SU-DHL-6 (cell line): ENCODE measurements at regions not wholly inside any gene's neighbourhood (a gene's known extent, or its start where the extent isn't known, plus 50 kb on each side); places are given as distances from the start of the nearest gene placed in this dataset.

Experiments used
- EZH2phosphoT487 ChIP-seq: fragments of 200-600 bp; sonication (generic), shearing (Covaris generic); conservative IDR thresholded peaks from 2 replicates; pipeline ENCODE4 v1.6.1; 2018; ENCODE audit warnings: mild to moderate bottlenecking, antibody characterized with exemption, low read length, moderate library complexity, mixed read lengths
- TF ChIP-seq, protein P1 (sequence below): fragments of 200-600 bp; sonication (generic); IDR thresholded peaks from one replicate; pipeline ENCODE4 v1.5.1; 2017; ENCODE audit warnings: antibody characterized with exemption, mild to moderate bottlenecking, low read length, moderate library complexity; ENCODE audit not compliant: insufficient read depth, poor library complexity, severe bottlenecking

DNA sequence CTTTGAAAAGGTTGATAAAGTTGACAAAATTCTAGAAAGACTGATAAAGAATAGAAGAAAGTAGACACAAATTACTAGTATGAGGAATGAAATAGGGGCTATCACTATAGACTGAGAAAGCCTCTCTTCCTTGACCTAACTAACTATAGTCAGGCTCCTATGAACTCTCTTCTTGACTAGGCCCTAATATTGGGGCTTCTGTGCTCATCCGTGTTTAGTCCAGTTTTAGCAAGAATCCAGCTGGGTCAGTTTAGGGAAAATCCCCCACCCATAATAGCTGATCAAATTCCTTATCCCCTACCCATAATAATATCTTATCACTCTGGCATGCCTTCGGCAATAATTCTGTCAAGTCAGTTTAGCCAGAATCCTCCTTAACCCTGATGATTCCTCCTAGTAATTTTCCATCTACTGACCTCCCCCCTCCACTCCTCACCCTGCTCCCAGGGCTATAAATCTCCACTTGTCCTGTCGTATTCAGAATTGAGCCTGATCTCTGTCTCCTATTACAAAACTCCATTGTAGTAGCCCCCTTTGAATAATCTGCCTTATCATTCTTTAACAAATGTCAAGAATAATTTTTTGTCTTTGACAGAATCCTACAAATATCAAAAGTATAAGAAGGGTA is 138.1 kb downstream of the TFAP2A start:
- TF ChIP-seq, protein P1, sequence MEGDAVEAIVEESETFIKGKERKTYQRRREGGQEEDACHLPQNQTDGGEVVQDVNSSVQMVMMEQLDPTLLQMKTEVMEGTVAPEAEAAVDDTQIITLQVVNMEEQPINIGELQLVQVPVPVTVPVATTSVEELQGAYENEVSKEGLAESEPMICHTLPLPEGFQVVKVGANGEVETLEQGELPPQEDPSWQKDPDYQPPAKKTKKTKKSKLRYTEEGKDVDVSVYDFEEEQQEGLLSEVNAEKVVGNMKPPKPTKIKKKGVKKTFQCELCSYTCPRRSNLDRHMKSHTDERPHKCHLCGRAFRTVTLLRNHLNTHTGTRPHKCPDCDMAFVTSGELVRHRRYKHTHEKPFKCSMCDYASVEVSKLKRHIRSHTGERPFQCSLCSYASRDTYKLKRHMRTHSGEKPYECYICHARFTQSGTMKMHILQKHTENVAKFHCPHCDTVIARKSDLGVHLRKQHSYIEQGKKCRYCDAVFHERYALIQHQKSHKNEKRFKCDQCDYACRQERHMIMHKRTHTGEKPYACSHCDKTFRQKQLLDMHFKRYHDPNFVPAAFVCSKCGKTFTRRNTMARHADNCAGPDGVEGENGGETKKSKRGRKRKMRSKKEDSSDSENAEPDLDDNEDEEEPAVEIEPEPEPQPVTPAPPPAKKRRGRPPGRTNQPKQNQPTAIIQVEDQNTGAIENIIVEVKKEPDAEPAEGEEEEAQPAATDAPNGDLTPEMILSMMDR, result no peak
- no peak for TF ChIP-seq EZH2phosphoT487
